Stimulated activated CD8-positive, alpha-beta memory T cell treated with anti-CD3 and anti-CD28 coated beads, Interleukin-15, amount 100 ng/mL, for 48 hours (primary cell): ENCODE measurements at regions not wholly inside any gene's neighbourhood (a gene's known extent, or its start where the extent isn't known, plus 50 kb on each side); places are given as distances from the start of the nearest gene placed in this dataset.
"Not testable (repeated sequence)": the region's sequence is repeated elsewhere in the genome, so short reads cannot be mapped to it uniquely, and the experiment has no call there.

Experiments used
- DNase-seq, 2 donors: peaks; one replicate each; pipeline ENCODE4 v3.0.0-alpha.2; 2020; ENCODE audit warnings: low read depth in 2 of 2

DNA sequence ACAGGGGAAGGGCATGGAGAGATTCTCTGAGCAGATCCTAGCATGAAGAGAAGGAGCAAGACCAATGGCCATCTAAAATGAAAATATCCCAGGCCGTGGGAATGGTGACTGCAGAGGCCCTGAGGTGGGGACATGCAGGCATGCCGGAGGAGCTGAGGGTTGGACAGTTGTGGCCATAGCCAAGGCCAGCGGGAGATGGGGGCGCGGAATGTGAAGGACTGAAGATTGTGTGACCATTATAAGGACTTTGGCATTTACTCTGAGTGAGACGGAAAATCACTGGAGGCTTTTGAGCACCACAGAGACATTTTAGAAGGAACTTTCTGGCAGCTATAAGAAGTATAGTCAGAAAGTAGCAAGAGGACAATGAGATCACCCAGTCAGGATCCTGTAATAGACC, 341.1 kb downstream of the SFMBT2 start:
- DNase-seq = no peak

DNA sequence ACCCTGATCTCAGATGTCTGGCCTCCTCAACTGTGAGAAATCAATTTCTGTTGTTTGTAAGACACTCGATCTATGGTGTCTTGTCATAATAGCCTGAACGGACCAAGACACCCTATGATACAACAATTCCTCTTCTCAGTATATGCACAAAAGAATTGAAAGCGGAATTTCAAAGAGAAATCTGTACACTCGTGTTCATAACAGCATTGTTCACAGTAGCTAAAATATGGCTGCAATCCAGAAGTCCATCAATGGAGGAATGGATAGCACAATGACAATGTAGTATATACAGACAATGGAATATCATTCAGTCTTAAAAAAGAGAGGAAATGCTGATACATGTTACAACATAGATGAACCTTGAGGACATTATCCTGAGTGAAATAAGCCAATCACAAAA, 354.6 kb downstream of the SFMBT2 start:
- no peak for DNase-seq

DNA sequence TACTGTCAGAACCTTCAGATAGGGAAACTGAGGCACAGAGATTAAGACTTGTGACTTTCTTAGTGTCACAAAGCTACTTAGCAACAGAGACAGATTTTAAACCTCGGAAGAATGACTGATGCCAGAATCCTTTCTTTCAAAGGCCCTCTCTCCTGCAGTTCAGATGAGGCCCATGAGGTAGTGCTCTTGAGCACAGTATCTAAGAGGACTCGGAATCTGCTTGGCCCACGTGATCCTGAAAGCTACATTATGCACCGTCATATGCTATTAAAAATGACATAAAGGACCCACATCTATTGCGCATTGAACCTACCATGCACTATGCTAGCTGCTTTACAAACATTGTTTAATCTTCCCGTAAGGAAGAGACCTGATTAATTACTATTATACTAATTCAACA, 355.9 kb downstream of the SFMBT2 start:
- DNase-seq = no peak

DNA sequence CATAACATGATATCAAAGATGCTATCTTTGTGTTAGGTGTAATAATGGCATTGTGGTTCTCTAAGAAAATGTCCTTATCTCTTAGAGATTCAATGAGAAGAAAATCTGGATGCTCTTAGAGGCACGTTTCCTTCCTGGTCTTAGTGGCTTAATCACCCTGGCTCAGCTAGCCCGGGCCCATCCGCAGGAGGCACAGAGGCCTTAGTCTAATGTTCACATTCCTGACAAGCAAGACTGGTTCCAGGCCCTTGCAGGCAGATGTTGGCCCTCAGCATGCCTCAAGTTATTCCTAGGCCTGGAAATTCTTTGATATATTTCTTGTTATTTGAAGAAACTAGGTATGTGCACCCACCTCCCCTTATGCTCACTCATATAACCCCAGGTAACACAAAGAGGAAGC, 357.6 kb downstream of the SFMBT2 start:
- DNase-seq = no peak

DNA sequence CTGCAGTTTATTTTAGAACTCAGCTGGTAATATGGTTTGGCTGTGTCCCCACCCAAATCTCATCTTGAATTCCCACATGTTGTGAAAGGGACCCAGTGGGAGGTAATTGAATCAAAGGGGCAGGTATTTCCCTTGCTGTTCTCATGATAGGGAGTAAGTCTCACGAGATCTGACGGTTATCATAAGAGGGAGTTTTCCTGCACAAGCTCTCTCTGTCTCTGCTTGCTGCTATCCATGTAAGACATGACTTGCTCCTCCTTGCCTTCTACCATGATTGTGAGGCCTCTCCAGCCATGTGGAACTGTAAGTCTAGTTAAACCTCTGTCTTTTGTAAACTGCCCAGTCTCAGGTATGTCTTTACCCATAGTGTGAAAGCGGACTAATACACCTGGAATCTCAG, 360.8 kb downstream of the SFMBT2 start:
- DNase-seq = not testable (repeated sequence)

DNA sequence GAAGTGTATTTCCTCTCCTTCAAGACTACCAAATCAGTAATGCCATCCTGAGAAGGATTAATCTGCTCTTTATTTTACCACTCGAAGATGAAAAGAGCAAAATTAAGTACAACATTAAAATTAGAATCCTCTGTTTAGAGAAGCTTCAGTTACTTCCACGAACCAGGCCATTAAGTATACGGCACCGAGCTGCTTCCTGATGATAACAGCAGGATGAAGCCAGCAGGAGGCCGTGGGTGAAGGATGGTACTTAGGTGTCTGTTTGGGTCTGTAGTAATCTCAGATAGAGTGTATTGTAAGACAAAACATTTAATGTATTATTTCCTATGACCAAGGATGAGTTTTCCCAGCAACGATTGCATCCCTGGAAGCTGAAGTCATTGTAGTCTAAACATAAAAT, 362.8 kb downstream of the SFMBT2 start:
- DNase-seq = no peak

DNA sequence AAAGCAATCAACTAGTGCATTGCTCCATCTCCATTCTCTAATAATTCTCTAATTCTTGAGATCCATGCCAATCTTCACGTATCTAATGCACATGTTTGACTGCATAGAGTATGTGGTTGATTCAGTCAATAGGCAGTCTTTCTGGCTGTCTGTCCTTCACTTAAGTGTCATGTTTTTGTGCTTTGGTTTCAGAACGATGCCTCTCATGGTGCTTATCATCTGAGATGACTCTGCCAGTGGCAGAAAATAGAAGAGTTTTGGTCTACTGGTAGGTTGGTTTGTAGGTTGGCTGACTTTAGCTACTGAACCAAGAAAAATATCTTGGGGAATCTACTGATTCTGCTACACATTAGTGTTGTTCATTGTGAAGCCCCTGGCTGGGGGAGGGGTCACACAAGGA, 364.2 kb downstream of the SFMBT2 start:
- no peak for DNase-seq

DNA sequence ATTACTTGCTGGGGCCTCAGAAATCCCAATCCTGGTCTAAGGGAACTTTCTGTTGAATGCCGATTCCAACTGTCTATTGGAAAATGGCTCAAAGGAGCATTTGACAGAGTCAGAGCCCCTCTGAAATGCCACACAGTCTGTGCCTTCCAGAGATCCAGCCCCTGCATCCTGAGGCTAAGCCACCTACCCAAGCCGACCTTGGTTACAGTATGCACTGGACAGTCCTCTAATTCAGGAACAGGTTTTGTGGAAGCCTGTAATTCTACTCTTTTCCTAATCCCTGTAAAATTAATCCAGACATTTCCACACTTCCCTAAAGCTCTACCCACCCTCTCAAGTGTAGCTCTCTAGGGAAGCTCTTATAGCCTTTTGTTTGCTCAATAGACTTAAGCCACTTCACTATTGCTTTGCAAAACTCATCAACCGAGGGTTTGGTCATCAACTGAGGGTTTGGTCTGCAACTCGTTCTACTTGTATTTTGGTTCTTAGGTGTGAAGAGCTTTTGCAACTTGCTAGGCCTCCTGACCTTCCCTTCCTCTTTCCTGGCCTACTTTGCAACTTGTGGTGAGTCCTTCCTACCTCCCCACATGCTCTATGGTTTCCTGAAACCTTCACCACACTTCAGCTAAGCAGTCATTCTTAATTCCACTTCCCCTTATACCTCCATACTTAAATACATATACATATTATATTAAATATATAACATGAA, 364.8 kb downstream of the SFMBT2 start:
- DNase-seq = no peak

DNA sequence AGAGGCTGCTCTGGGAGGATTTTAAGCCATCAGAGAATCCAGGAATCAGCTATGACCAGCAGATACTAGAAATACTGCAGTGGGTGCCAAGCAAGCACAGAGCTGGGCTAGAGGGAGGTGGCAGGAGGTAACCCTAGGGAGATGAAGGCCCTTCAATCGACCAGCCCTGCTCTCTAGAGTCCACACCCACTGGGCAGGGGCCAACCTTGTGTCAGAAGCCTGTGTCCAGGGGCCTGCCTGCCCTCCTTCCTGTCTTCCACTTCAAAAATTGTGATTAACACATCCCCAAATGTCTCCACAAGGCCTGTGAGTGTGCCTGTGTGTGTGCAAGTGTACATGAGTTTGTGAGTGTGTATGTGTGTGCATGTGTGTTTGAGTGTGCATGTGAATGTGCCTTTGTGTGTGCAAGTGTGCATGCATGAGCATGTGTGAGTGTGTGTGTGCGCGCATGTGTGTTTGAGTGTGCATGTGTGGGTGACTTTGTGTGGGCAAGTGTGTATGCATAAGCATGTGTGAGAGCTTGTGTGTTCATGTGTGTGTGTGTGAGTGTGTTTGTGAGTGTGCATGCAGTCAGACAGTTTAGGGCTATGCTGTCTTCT, 367.7 kb downstream of the SFMBT2 start:
- DNase-seq = no peak

DNA sequence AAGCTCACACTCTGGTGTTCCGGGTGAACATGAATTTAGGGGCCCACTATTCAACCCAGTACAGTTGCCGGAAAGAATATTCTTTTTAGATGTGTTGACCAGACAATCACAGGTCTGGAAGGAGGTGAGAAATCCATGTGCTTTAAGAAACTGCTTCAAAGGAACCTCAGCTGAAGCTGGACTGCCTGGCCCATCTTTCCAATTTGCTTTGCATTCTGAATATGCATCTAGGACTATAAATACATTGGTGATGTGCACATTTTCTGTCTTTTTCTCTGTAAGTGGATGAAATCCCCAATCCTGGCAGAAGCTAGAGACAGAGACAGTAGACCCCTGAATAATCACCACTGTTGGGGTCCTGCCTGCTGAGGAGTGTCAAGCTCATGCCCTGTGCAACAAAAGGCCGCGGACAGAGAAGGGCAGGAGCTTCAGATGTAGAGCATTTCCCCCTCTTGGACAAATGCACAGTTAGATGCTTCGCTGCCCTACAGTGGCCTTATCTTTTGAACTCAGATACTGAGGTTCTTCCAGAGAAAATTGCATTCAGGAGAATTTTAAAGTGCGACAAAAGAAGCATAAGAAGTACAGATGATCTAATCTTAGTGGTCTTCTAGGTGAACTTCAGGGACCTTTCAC, 368.3 kb downstream of the SFMBT2 start:
- no peak for DNase-seq

DNA sequence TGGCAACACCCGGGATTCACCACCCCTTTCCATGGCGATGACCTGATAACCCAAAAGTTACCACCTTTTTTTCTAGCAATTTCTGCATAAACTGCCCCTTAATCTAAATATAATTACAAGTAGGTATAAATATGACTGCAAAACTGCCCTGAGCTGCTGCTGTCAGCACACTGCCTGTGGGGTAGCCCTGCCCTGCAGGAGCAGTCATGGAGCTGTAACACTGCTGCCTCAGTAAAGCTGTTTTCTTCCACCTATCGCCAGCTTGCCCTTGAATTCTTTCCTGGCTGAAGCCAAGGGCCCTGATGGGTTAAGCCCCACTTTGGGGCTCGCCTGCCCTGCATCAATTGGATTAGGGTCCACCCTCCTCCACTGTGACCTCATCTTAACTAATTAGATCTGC, 368.8 kb downstream of the SFMBT2 start:
- no peak for DNase-seq

DNA sequence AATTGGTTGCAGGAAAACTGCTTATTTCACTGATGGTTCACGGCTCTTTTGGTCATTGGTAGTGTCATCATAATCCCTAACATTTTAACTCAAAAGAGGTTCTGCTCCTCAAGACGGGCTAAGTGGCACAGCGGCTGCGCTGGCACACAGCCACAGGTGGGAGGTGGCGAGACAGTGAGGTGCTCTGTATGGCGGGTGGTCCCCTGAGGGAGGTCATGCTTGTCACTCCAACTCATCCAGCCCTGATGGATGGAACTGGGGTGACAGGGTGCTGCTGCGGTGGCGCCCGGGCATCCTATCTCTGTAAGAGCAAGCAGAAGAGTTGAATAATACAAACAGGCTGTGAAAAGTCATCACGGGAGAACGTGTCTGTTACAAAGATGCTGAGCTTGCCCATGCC, 370.2 kb downstream of the SFMBT2 start:
- DNase-seq = no peak

DNA sequence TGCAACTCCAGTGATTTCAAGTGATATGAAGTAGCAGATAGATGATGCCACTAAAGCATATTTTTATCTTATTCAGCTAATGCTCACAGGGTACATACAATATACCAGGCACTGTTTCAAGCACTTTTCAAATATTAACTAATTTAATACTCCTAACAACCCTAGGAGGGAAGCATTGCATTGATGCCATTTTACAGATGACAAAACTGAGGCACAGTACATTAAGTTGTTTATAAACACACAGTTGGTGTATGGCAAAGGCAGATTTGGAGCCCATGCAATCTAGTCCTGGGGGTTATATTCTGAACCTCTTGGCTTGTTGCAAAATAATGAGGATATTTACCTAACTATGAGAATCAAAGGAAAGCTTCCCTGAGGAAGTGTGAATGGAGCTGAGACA, 371.0 kb downstream of the SFMBT2 start:
- no peak for DNase-seq

DNA sequence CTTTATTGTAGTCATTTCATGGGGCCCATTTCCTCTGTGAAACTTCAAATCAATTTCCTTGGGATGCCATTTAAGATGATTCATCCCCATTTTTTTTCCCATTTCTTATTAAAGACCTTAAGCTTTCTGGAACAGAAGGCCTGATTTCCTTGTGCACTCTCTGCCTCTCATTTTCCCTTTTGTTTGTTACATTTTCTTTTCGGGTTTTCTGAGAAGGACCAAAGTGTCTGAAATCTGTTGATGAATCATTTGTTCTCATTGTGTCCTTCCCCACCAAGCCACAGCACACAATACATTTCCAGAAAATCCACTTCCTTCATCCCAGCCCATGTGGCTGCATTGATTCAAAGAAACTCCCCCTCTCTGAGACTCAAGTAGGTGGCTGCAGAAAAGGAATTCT, 372.4 kb downstream of the SFMBT2 start:
- no peak for DNase-seq

DNA sequence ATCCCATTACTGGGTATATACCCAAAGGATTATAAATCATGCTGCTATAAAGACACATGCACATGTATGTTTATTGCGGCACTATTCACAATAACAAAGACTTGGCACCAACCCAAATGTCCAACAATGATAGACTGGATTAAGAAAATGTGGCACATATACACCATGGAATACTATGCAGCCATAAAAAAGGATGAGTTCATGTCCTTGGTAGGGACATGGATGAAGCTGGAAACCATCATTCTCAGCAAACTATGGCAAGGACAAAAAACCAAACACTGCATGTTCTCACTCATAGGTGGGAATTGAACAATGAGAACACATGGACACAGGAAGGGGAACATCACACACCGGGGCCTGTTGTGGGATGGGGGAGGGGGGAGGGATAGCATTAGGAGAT, 373.4 kb downstream of the SFMBT2 start:
- not testable (repeated sequence) for DNase-seq

DNA sequence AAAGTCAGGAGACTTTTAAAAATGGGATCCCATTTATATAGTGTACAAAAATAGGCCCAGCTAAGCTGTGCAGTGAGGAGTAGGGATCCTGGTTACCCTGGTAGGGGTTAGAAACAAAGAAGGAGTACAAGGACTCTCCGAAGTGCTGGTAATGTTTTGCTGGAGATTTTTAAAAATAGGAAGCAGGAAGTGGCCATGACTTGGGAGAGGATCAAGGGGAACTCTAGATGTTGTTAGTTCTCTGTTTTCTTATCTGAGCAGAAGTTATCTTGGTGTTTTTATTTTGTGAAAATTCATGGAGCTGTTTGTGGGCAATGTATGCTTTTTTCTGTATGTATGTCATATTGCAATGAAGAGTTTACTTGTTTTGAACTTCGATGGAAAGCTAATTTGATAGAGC, 373.9 kb downstream of the SFMBT2 start:
- no peak for DNase-seq

DNA sequence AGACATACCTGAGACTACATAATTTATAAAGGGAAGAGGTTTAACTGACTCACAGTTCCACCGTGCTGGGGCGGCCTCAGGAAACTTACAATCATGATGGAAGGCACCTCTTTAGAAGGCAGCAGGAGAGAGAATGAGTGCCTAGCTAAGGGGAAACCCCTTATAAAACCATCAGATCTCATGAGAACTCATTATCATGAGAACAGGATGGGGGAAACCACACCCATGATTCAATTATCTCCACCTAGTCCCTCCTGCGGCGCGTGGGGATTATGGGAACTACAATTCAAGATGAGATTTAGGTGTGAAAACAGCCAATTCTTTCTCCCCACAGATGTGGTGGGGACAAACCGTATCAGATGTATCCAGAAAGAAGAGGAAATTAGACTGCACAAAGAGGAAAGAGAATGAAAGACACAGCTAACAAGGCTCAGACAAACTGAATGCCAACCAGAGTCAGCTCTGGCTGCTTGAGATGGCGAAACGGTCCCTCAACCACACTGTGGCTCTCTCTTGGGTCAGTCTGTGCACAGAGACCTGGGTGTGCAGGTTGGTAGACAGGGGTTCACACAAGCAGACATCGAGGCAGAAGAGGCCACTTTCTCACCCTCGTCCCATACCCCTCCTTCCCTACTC, 375.6 kb downstream of the SFMBT2 start:
- DNase-seq = peak; percentile 28 to 30

DNA sequence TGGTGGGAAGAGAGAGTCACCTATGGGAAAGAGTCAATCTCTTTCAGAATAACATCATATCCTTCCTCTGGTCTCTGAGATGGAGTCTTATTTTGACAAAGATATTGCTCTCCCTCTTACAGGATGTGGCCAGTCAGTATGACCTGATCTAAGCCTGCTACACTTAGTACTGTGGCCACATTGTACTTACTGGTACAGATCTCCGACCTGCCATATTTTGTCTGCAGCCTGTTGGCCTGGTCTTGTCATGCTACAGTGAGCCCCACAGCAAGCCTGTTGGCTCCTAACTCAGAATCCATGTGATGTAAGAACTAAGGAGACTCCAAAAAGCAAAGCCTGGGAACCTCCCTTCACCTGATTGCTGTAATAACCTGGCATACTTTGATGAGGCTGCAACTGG, 377.8 kb downstream of the SFMBT2 start:
- DNase-seq = no peak

DNA sequence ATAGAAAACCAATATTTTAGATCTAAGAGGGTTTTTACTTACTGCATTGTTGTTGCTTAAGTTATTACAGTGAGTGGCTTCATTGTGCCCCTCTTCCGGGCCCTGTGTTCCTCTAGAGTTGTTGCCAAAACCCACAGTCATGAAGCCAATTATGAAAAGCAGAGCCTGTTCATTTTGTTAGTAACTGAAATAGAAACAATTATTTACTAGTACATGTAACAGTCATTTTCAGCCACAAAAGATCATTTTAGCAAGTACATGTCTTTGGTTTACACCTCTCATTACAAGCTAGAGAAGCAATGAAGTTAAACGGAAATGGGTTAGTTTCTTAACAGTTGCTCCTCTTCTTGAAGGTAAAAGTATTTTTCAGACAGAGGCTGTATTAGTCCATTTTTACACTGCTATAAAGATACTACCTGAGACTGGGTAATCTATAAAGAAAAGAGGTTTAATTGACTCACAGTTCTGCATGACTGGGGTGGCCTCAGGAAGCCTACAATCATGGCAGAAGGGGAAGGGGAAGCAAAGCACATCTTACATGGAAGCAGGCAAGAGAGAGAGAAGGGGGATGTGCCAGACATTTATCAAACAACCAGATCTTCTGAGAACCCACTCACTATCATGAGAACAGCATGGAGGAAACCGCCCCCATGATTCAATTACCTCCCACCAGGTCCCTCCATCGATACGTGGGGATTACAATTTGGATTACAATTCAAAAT, 380.5 kb downstream of the SFMBT2 start:
- DNase-seq = no peak

DNA sequence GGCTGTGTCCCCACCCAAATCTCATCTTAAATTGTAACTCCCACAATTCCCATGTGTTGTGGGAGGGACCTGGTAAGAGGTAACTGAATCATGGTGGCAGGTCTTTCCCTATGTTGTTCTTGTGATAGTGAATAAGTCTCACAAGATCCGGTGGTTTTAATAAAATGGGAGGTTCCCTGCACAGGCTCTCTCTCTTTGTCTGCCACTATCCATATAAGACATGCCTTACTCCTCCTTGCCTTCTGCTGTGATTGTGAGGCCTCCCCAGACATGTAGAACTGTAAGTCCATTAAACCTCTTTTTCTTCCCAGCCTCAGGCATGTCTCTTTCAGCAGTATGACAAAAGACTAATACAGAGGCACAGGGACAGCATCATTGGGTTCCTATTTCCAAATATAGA, 381.2 kb downstream of the SFMBT2 start:
- no peak for DNase-seq

DNA sequence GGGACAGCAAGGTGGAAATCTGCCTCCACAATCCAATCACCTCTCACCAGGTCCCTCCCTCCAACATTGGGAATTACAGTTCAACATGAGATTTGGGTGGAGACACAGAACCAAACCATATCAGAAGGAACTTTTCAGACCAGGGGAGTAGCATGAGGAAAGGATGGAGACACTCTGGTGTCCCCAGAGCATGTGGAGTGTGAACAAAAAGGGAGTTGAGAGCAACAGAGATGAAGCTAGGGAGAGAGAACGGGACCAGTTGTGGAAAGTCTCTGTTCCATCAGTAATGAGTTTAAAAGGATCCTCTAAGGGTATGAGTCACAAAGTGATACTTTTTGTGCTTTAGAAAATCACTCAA, 382.0 kb downstream of the SFMBT2 start:
- DNase-seq = no peak
